ENCODE measurements at regions not wholly inside any gene's neighbourhood (a gene's known extent, or its start where the extent isn't known, plus 50 kb on each side); places are given as distances from the start of the nearest gene placed in this dataset.

- TF ChIP-seq POLR2A (IDR thresholded peaks at IDR 0.05; ENCODE audit: low read depth, low read length) (no peak), TAF1 (IDR thresholded peaks at IDR 0.05; ENCODE audit: borderline replicate concordance, low read depth, low read length) (no peak), POLR2AphosphoS5 (IDR thresholded peaks at IDR 0.05; ENCODE audit: low read depth, low read length) (no peak)
Measured at GRCh38 chr3:188019727-188020126, 134.2 kb upstream of the LPP start.
